HL-60/S4 treated with retinoic acid at 250 ng/mL for 4 days and 3 days (cell line): ENCODE measurements at regions not wholly inside any gene's neighbourhood (a gene's known extent, or its start where the extent isn't known, plus 50 kb on each side); places are given as distances from the start of the nearest gene placed in this dataset.
"Not testable (repeated sequence)": the region's sequence is repeated elsewhere in the genome, so short reads cannot be mapped to it uniquely, and the experiment has no call there.

Experiments used
- in situ Hi-C: fragments of 300-500 bp; cut with MboI; formaldehyde crosslinking; loops from 2 replicates; pipeline ENCODE4 v1.7.0; 2022; ENCODE audit warnings: low sequenced_read_pairs

GRCh38 chr9:120338340-120338739, 241.6 kb downstream of the CDK5RAP2 start:
- in situ Hi-C loops, result no loop called here

GRCh38 chr9:120337131-120337530, 242.8 kb downstream of the CDK5RAP2 start:
- in situ Hi-C loops, result no loop called here

- in situ Hi-C loops, result no loop called here
Measured at GRCh38 chr9:120336753-120337090, 243.2 kb downstream of the CDK5RAP2 start.

- in situ Hi-C loops, result no loop called here
Measured at GRCh38 chr9:120336021-120336752, 243.8 kb downstream of the CDK5RAP2 start.

- in situ Hi-C loops, result no loop called here
Measured at GRCh38 chr9:120331913-120332312, 248.1 kb downstream of the CDK5RAP2 start.

- in situ Hi-C loops, result no loop called here
Measured at GRCh38 chr9:120330031-120330430, 249.9 kb downstream of the CDK5RAP2 start.

- in situ Hi-C loops, result no loop called here
Measured at GRCh38 chr9:120327322-120327721, 252.6 kb downstream of the CDK5RAP2 start.

- in situ Hi-C loops, result no loop called here
Measured at GRCh38 chr9:120326049-120326693, 253.8 kb downstream of the CDK5RAP2 start.

- in situ Hi-C loops, result no loop called here
Measured at GRCh38 chr9:120324996-120325642, 254.8 kb downstream of the CDK5RAP2 start.

- in situ Hi-C loops, result no loop called here
Measured at GRCh38 chr9:120324461-120324860, 255.5 kb downstream of the CDK5RAP2 start.

GRCh38 chr9:120323125-120323524, 256.8 kb downstream of the CDK5RAP2 start:
- in situ Hi-C loops, result no loop called here

GRCh38 chr9:120319452-120319851, 260.5 kb downstream of the CDK5RAP2 start:
- in situ Hi-C loops, result no loop called here

GRCh38 chr9:120315154-120315553, 264.8 kb downstream of the CDK5RAP2 start:
- in situ Hi-C loops, result no loop called here

- in situ Hi-C loops, result no loop called here
Measured at GRCh38 chr9:120312031-120312430, 267.9 kb downstream of the CDK5RAP2 start.

- in situ Hi-C loops, result no loop called here
Measured at GRCh38 chr9:120310035-120310434, 269.9 kb downstream of the CDK5RAP2 start.

GRCh38 chr9:120308495-120308894, 271.5 kb downstream of the CDK5RAP2 start:
- in situ Hi-C loops, result no loop called here

GRCh38 chr9:120307599-120307998, 272.4 kb downstream of the CDK5RAP2 start:
- in situ Hi-C loops, result no loop called here

- in situ Hi-C loops, result no loop called here
Measured at GRCh38 chr9:120306561-120306960, 273.4 kb downstream of the CDK5RAP2 start.

GRCh38 chr9:120306088-120306487, 273.9 kb downstream of the CDK5RAP2 start:
- in situ Hi-C loops, result no loop called here

- in situ Hi-C loops, result not testable (repeated sequence)
Measured at GRCh38 chr9:120304896-120305295, 275.1 kb downstream of the CDK5RAP2 start.

- in situ Hi-C loops, result no loop called here
Measured at GRCh38 chr9:120303519-120303918, 276.4 kb downstream of the CDK5RAP2 start.

- in situ Hi-C loops, result no loop called here
Measured at GRCh38 chr9:120299785-120300184, 280.2 kb downstream of the CDK5RAP2 start.
